Transverse colon (tissue), 4 donors: ENCODE measurements at regions not wholly inside any gene's neighbourhood (a gene's known extent, or its start where the extent isn't known, plus 50 kb on each side); places are given as distances from the start of the nearest gene placed in this dataset.

Source experiments
- CTCF ChIP-seq, 5 experiments: fragments of 200-600 bp in 3 of 5; fragments of 450-650 bp in 2 of 5; sonication (generic) in 3 of 5; IDR thresholded peaks; 1 replicate in 2 of 5; 2 replicates in 3 of 5; pipeline ENCODE4 v1.5.1; 2016 to 2017; ENCODE audit warnings: antibody characterized with exemption in 5 of 5, inconsistent platforms in 3 of 5, mild to moderate bottlenecking in 2 of 5, moderate library complexity in 1 of 5
- EP300 ChIP-seq: sonication (generic); formaldehyde crosslinking; IDR thresholded peaks from one replicate; pipeline ENCODE4 v1.6.1; 2017; ENCODE audit warnings: antibody characterized with exemption, low read depth
- POLR2AphosphoS5 ChIP-seq, 3 donors: sonication (generic); formaldehyde crosslinking; IDR thresholded peaks; one replicate each; pipeline ENCODE4 v1.6.1; 2016; ENCODE audit warnings: antibody characterized with exemption in 3 of 3

GRCh38 chr16:65333283-65333682, 211.4 kb upstream of the CDH11 start:
- TF ChIP-seq POLR2AphosphoS5 (IDR thresholded peaks at IDR 0.05) (no peak), CTCF (IDR thresholded peaks at IDR 0.05) (no peak), EP300 (no peak)
